GM12878 (cell line): ENCODE measurements at regions not wholly inside any gene's neighbourhood (a gene's known extent, or its start where the extent isn't known, plus 50 kb on each side); places are given as distances from the start of the nearest gene placed in this dataset.

ENCODE experiments used
- ATAC-seq: fragments of 200-7000 bp; cut with Tn5 transposase; 3 replicates; pipeline ENCODE4 v1.9.1; 2020; ENCODE audit warnings: mild to moderate bottlenecking, moderate library complexity
- BruUV-seq: library from RNA; stranded (reverse); fragments of 400-500 nt; replicated peaks from 2 replicates; lab custom pipeline; 2021; lab: Mats Ljungman, UMichigan
- CTCF ChIA-PET: fragments of 300-600 bp; sonication (Branson Sonifier 250); formaldehyde crosslinking; extraction: SDS; loops from one replicate; lab custom pipeline; 2021; ENCODE audit warnings: inconsistent platforms; lab: Yijun Ruan, JAX
- POLR2A ChIA-PET: fragments of 350-600 bp; formaldehyde crosslinking; extraction: SDS; loops from one replicate; lab custom pipeline; 2021; ENCODE audit warnings: inconsistent platforms; lab: Charles Lee
- RAD21 ChIA-PET: fragments of 300-600 bp; sonication (Branson Sonifier 250); formaldehyde crosslinking; loops from one replicate; lab custom pipeline; 2023; ENCODE audit warnings: antibody characterized with exemption; ENCODE audit not compliant: unreplicated experiment; lab: Charles Lee
- SMC1A ChIA-PET: fragments of 300-600 bp; sonication (Branson Sonifier 250); formaldehyde crosslinking; loops from one replicate; lab custom pipeline; 2023; ENCODE audit not compliant: unreplicated experiment, uncharacterized antibody; lab: Charles Lee
- DNase-seq: peaks from one replicate; pipeline ENCODE4 v3.0.0-alpha.2; 2011; ENCODE audit warnings: low read depth, low spot score
- FAIRE-seq: peaks from 3 replicates; lab custom pipeline; 2011; peaks lifted over from hg19 to GRCh38; lab: Jason Lieb, UNC
- H2AFZ ChIP-seq: 2 replicates; pipeline ENCODE4 v1.6.0; 2011; ENCODE audit warnings: low read depth, low read length, control low read depth; ENCODE audit not compliant: control insufficient read depth
- H3K27ac ChIP-seq: 2 replicates; pipeline ENCODE4 v1.5.1; 2011; ENCODE audit warnings: control low read depth; ENCODE audit not compliant: control insufficient read depth, insufficient read depth
- H3K27me3 ChIP-seq, 2 experiments: replicated peaks in 1 of 2; 2 replicates each; pipeline versions ENCODE4 v1.6.0 to v1.6.1; 2011; ENCODE audit warnings: low read length in 1 of 2; ENCODE audit not compliant: control insufficient read depth in 2 of 2, insufficient read depth in 2 of 2
- H3K36me3 ChIP-seq, 2 experiments: 2 replicates each; pipeline ENCODE4 v1.5.1; 2011; ENCODE audit warnings: low read length in 1 of 2; ENCODE audit not compliant: control insufficient read depth in 2 of 2, insufficient read depth in 2 of 2
- H3K4me1 ChIP-seq: 2 replicates; pipeline ENCODE4 v1.6.1; 2011; ENCODE audit warnings: mild to moderate bottlenecking, low read length, moderate library complexity, mixed read lengths; ENCODE audit not compliant: control insufficient read depth, insufficient read depth
- H3K4me2 ChIP-seq: 2 replicates; pipeline ENCODE4 v1.6.0; 2011; ENCODE audit warnings: control low read depth; ENCODE audit not compliant: control insufficient read depth, insufficient read depth
- H3K4me3 ChIP-seq: fragments of 200-600 bp; sonication (generic); 2 replicates; pipeline ENCODE4 v1.5.1; 2016
- H3K79me2 ChIP-seq: 2 replicates; pipeline ENCODE4 v1.6.0; 2011; ENCODE audit warnings: low read length; ENCODE audit not compliant: control insufficient read depth, insufficient read depth
- H3K9ac ChIP-seq: 2 replicates; pipeline ENCODE4 v1.8.0; 2011; ENCODE audit warnings: low read length, control low read depth, mixed read lengths; ENCODE audit not compliant: control insufficient read depth, insufficient read depth
- H3K9me3 ChIP-seq: replicated peaks from 3 replicates; pipeline ENCODE4 v1.5.1; 2011; ENCODE audit warnings: mild to moderate bottlenecking, low read length; ENCODE audit not compliant: control insufficient read depth, insufficient read depth
- H4K20me1 ChIP-seq: 2 replicates; pipeline ENCODE4 v1.6.0; 2011; ENCODE audit not compliant: control insufficient read depth, insufficient read depth
- IKZF1 ChIP-seq: fragments of 450-650 bp; conservative IDR thresholded peaks from 2 replicates; pipeline ENCODE4 v1.6.1; 2017; ENCODE audit warnings: antibody characterized with exemption, mild to moderate bottlenecking
- REST ChIP-seq: IDR thresholded peaks from 2 replicates; pipeline ENCODE4 v1.6.1; 2012; ENCODE audit warnings: mild to moderate bottlenecking, low read depth, low read length
- TAF1 ChIP-seq: IDR thresholded peaks from 2 replicates; pipeline ENCODE4 v1.6.1; 2011; ENCODE audit warnings: mild to moderate bottlenecking, low read depth, low read length, borderline replicate concordance
- WGBS: methylation state at CpG from one replicate; pipeline ENCODE4 v1.1.6; 2016; ENCODE audit warnings: low lambda C conversion rate; ENCODE audit not compliant: insufficient replicate concordance, insufficient coverage; ENCODE audit errors: missing lambda C conversion rate; 5-methylcytosine and 5-hydroxymethylcytosine counted together
- in situ Hi-C: fragments of 300-500 bp; cut with MboI; formaldehyde crosslinking; loops from 9 replicates; pipeline ENCODE4 v1.14.3; 2018; ENCODE audit warnings: mixed read lengths
- intact Hi-C: fragments of 100-400 bp; cut with micrococcal nuclease; formaldehyde crosslinking; loops from one replicate; pipeline ENCODE4 v1.14.2; 2022; ENCODE audit not compliant: unreplicated experiment
- TF ChIP-seq, protein P1 (sequence below): IDR thresholded peaks from 2 replicates; pipeline ENCODE4 v1.6.1; 2012; ENCODE audit warnings: low read depth, low read length, improper control_type of control experiment
- TF ChIP-seq, protein P2 (sequence below): IDR thresholded peaks from 2 replicates; pipeline ENCODE4 v1.6.1; 2012; ENCODE audit warnings: low read depth, low read length, improper control_type of control experiment
- TF ChIP-seq, protein P3 (sequence below): fragments of 450-650 bp; IDR thresholded peaks from 2 replicates; pipeline ENCODE4 v1.6.1; 2016; ENCODE audit warnings: mild to moderate bottlenecking
- TF ChIP-seq, protein P4 (sequence below): fragments of 450-650 bp; formaldehyde crosslinking; IDR thresholded peaks from 2 replicates; pipeline ENCODE4 v1.4.0; 2020; ENCODE audit warnings: mild to moderate bottlenecking, moderate library complexity
- TF ChIP-seq, protein P5 (sequence below): fragments of 450-650 bp; IDR thresholded peaks from 2 replicates; pipeline ENCODE4 v1.6.1; 2016; ENCODE audit warnings: mild to moderate bottlenecking

GRCh38 chr13:30023196-30023895 is 172.9 kb upstream of the UBL3 start:
- Histone ChIP-seq H2AFZ (no peak overlapping the region), H3K9me3 (no peaks in the 10 kb centered on the region), H3K4me1 (no peaks in the 10 kb centered on the region), H3K4me2 (no peak overlapping the region), H3K27me3 (0 out of 4 replicates have a peak, but pooled peaks cover 0 to 2% of the 10 kb centered on the region in 2 experiments), H4K20me1 (no peaks in the 10 kb centered on the region), H3K9ac (no peak overlapping the region), H3K79me2 (no peaks in the 10 kb centered on the region), H3K27ac (no peak overlapping the region), H3K4me3 (no peak overlapping the region), H3K36me3 (no peaks in the 10 kb centered on the region)
- POLR2A ChIA-PET: no interaction called here
- intact Hi-C loops: no loop called here
- 58% methylated on average over 8 of the region's 8 CpGs for WGBS
- in situ Hi-C loops: no loop called here
- TF ChIP-seq, protein P1, sequence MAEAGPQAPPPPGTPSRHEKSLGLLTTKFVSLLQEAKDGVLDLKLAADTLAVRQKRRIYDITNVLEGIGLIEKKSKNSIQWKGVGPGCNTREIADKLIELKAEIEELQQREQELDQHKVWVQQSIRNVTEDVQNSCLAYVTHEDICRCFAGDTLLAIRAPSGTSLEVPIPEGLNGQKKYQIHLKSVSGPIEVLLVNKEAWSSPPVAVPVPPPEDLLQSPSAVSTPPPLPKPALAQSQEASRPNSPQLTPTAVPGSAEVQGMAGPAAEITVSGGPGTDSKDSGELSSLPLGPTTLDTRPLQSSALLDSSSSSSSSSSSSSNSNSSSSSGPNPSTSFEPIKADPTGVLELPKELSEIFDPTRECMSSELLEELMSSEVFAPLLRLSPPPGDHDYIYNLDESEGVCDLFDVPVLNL: no peak
- TF ChIP-seq, protein P2, sequence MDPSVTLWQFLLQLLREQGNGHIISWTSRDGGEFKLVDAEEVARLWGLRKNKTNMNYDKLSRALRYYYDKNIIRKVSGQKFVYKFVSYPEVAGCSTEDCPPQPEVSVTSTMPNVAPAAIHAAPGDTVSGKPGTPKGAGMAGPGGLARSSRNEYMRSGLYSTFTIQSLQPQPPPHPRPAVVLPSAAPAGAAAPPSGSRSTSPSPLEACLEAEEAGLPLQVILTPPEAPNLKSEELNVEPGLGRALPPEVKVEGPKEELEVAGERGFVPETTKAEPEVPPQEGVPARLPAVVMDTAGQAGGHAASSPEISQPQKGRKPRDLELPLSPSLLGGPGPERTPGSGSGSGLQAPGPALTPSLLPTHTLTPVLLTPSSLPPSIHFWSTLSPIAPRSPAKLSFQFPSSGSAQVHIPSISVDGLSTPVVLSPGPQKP: no peak
- TF ChIP-seq, protein P3, sequence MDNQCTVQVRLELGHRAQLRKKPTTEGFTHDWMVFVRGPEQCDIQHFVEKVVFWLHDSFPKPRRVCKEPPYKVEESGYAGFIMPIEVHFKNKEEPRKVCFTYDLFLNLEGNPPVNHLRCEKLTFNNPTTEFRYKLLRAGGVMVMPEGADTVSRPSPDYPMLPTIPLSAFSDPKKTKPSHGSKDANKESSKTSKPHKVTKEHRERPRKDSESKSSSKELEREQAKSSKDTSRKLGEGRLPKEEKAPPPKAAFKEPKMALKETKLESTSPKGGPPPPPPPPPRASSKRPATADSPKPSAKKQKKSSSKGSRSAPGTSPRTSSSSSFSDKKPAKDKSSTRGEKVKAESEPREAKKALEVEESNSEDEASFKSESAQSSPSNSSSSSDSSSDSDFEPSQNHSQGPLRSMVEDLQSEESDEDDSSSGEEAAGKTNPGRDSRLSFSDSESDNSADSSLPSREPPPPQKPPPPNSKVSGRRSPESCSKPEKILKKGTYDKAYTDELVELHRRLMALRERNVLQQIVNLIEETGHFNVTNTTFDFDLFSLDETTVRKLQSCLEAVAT: no peak
- TF ChIP-seq IKZF1: no peak
- TF ChIP-seq TAF1: no peak
- TF ChIP-seq REST: no peak
- TF ChIP-seq, protein P4, sequence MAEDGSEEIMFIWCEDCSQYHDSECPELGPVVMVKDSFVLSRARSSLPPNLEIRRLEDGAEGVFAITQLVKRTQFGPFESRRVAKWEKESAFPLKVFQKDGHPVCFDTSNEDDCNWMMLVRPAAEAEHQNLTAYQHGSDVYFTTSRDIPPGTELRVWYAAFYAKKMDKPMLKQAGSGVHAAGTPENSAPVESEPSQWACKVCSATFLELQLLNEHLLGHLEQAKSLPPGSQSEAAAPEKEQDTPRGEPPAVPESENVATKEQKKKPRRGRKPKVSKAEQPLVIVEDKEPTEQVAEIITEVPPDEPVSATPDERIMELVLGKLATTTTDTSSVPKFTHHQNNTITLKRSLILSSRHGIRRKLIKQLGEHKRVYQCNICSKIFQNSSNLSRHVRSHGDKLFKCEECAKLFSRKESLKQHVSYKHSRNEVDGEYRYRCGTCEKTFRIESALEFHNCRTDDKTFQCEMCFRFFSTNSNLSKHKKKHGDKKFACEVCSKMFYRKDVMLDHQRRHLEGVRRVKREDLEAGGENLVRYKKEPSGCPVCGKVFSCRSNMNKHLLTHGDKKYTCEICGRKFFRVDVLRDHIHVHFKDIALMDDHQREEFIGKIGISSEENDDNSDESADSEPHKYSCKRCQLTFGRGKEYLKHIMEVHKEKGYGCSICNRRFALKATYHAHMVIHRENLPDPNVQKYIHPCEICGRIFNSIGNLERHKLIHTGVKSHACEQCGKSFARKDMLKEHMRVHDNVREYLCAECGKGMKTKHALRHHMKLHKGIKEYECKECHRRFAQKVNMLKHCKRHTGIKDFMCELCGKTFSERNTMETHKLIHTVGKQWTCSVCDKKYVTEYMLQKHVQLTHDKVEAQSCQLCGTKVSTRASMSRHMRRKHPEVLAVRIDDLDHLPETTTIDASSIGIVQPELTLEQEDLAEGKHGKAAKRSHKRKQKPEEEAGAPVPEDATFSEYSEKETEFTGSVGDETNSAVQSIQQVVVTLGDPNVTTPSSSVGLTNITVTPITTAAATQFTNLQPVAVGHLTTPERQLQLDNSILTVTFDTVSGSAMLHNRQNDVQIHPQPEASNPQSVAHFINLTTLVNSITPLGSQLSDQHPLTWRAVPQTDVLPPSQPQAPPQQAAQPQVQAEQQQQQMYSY (CRISPR knock-in tag): no peak
- TF ChIP-seq, protein P5, sequence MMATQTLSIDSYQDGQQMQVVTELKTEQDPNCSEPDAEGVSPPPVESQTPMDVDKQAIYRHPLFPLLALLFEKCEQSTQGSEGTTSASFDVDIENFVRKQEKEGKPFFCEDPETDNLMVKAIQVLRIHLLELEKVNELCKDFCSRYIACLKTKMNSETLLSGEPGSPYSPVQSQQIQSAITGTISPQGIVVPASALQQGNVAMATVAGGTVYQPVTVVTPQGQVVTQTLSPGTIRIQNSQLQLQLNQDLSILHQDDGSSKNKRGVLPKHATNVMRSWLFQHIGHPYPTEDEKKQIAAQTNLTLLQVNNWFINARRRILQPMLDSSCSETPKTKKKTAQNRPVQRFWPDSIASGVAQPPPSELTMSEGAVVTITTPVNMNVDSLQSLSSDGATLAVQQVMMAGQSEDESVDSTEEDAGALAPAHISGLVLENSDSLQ: no peak
- RAD21 ChIA-PET: no interaction called here
- no TSS peak for BruUV-seq
- SMC1A ChIA-PET: no interaction called here
- no peak for ATAC-seq
- CTCF ChIA-PET: no interaction called here
- no peak for DNase-seq
- no peak for FAIRE-seq
